ENCODE measurements at regions not wholly inside any gene's neighbourhood (a gene's known extent, or its start where the extent isn't known, plus 50 kb on each side); places are given as distances from the start of the nearest gene placed in this dataset.

DNA sequence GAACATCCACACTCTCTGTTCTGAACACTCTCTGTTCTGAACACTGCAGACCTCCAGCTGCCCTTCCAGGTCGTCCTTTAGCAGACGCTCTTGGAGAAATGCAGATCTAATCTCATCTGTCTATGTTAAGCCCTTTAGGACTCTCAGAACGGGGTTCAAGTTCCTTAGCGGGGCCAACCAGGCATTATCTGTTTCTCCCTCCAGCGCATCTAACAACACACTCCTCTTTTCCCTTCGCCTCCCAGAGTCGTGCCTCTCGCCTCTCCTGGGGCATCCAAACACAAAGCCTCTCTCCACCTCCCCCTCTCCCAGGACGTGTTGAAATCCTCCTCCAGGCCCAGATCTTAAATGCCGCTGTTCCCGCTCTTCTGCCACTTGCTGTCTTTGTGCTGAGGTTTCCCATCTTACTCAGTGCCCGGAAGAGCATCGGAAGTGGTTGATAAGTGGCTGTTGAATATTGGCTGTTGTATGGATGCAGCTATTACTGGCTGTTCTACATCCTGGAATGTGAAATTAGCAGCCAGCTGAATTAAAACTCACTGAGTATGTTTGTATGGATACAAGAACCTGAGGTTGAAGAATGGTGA, 108.4 kb upstream of the GGTLC1 start:
- H2AFZ ChIP-seq = no peak overlapping the region
- intact Hi-C loops (cut with micrococcal nuclease; ENCODE audit: unreplicated experiment) = loop anchor here (1.0 to 10.0 kb wide), 8 partner anchors 34 to 835 kb away; no protein-coding TSS in a partner anchor

DNA sequence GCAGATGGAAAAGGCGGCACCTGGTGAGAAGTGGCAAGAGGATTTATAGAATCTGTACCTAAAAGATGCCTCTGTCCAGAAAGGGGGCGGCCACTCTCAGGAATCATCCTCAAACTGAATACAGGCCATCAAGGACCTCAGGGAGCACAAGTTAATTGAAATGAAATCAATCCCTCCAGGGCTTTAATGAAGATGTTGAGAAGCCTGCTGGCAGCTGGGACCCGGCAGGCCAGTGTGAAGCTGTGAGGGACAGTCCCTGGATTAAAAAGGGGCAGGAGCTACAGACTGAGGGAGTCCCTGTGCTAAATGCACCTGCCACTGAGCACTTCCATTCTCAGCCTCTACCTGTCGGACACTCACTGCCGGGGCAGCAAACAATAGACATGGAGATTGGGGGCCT, 107.7 kb upstream of the GGTLC1 start:
- no peak for DNase-seq
- Histone ChIP-seq H3K9me2 (ENCODE audit: insufficient read depth) (no peaks in the 10 kb centered on the region), H3K36me3 (ENCODE audit: low read depth) (no peaks in the 10 kb centered on the region), H3K4me2 (peak overlapping the region; percentile 44; the same call in 1 of the 2 replicates), H3F3A (ENCODE audit: insufficient read depth, low read depth) (peaks cover 44% of the 10 kb centered on the region), H4K20me1 (ENCODE audit: insufficient read depth) (no peaks in the 10 kb centered on the region), H3K4me1 (replicated peaks; ENCODE audit: insufficient read depth) (peaks cover 64% of the 10 kb centered on the region), H2AFZ (no peak overlapping the region), H3K27ac (no peak overlapping the region), H3K4me3 (no peak overlapping the region), H3K79me2 (ENCODE audit: low read depth) (no peaks in the 10 kb centered on the region), H3K9me3 (ENCODE audit: insufficient read depth, low read depth) (no peaks in the 10 kb centered on the region), H3K27me3 (ENCODE audit: insufficient read depth, low read depth) (no peaks in the 10 kb centered on the region)
- CTCF ChIA-PET = no interaction called here
- intact Hi-C loops (cut with micrococcal nuclease; ENCODE audit: unreplicated experiment) = loop anchor here (2.0 to 10.0 kb wide), 7 partner anchors 61 to 836 kb away; no protein-coding TSS in a partner anchor
- POLR2A ChIA-PET (ENCODE audit: unreplicated experiment) = interaction anchor here (0.6 to 0.8 kb wide), 2 partner anchors 62 to 1311 kb away, joined by 3 to 12 read pairs; partner anchors contain the start of gene GINS1
- TF ChIP-seq EZH2 (IDR thresholded peaks at IDR 0.05; ENCODE audit: low read depth) = no peak
- BruUV-seq (replicated peaks) = TSS peak; percentile 99

More for the DNA sequence above, 108.4 kb upstream of the GGTLC1 start:
- Histone ChIP-seq H3K79me2 (ENCODE audit: low read depth) (no peaks in the 10 kb centered on the region), H4K20me1 (ENCODE audit: insufficient read depth) (no peaks in the 10 kb centered on the region), H3K4me2 (peak overlapping the region; percentile 44), H3K4me1 (replicated peaks; ENCODE audit: insufficient read depth) (peaks cover 71% of the 10 kb centered on the region), H3K9me2 (ENCODE audit: insufficient read depth) (no peaks in the 10 kb centered on the region), H3K27me3 (ENCODE audit: insufficient read depth, low read depth) (no peaks in the 10 kb centered on the region), H3K4me3 (no peak overlapping the region), H3F3A (ENCODE audit: insufficient read depth, low read depth) (peaks cover 51% of the 10 kb centered on the region), H3K36me3 (ENCODE audit: low read depth) (no peaks in the 10 kb centered on the region), H3K9me3 (ENCODE audit: insufficient read depth, low read depth) (no peaks in the 10 kb centered on the region), H3K27ac (peak overlapping the region; percentile 37)
- no peak for DNase-seq
- CTCF ChIA-PET = interaction anchor here (0.6 kb wide), 1 partner anchor 1136 kb away, joined by 4 read pairs; no protein-coding TSS in a partner anchor
- TF ChIP-seq, protein P1, sequence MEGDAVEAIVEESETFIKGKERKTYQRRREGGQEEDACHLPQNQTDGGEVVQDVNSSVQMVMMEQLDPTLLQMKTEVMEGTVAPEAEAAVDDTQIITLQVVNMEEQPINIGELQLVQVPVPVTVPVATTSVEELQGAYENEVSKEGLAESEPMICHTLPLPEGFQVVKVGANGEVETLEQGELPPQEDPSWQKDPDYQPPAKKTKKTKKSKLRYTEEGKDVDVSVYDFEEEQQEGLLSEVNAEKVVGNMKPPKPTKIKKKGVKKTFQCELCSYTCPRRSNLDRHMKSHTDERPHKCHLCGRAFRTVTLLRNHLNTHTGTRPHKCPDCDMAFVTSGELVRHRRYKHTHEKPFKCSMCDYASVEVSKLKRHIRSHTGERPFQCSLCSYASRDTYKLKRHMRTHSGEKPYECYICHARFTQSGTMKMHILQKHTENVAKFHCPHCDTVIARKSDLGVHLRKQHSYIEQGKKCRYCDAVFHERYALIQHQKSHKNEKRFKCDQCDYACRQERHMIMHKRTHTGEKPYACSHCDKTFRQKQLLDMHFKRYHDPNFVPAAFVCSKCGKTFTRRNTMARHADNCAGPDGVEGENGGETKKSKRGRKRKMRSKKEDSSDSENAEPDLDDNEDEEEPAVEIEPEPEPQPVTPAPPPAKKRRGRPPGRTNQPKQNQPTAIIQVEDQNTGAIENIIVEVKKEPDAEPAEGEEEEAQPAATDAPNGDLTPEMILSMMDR (conservative IDR thresholded peaks at IDR 0.05) = no peak
- no peak for TF ChIP-seq EZH2 (IDR thresholded peaks at IDR 0.05; ENCODE audit: low read depth)
- BruUV-seq (replicated peaks) = TSS peak; percentile 32
- POLR2A ChIA-PET (ENCODE audit: unreplicated experiment) = interaction anchor here (0.6 kb wide), 1 partner anchor 37 kb away, joined by 4 read pairs; no protein-coding TSS in a partner anchor

DNA sequence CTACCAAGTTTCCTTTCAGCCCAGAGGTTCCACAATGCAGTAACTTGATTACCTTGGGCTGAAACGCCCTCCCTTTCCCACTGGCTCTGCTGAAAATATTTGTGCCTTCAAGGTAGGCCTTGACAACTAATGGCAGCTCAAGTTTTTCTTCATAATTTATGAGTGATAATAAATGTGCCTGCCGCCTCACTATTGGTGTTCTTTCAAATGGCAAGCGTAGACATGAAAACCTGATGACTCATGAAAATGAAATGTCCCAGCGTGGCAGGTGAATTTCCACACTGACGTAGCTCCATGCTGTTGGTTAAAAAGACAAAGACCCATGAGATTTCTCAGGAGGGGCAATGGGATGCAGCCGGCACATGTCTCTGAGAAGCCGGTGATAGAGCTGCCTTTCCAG, 107.2 kb upstream of the GGTLC1 start:
- Histone ChIP-seq H3F3A (ENCODE audit: insufficient read depth, low read depth) (peaks cover 39% of the 10 kb centered on the region), H3K79me2 (ENCODE audit: low read depth) (no peaks in the 10 kb centered on the region), H3K27me3 (ENCODE audit: insufficient read depth, low read depth) (no peaks in the 10 kb centered on the region), H3K9me3 (ENCODE audit: insufficient read depth, low read depth) (no peaks in the 10 kb centered on the region), H3K4me3 (no peak overlapping the region), H3K27ac (no peak overlapping the region), H2AFZ (no peak overlapping the region), H3K4me1 (replicated peaks; ENCODE audit: insufficient read depth) (peaks cover 59% of the 10 kb centered on the region), H4K20me1 (ENCODE audit: insufficient read depth) (no peaks in the 10 kb centered on the region), H3K4me2 (no peak overlapping the region), H3K9me2 (ENCODE audit: insufficient read depth) (no peaks in the 10 kb centered on the region), H3K36me3 (ENCODE audit: low read depth) (no peaks in the 10 kb centered on the region)
- ChIA-PET CTCF (interaction anchor here (0.7 to 1.0 kb wide), 2 partner anchors 99 to 1903 kb away, joined by 3 to 5 read pairs; no protein-coding TSS in a partner anchor), POLR2A (ENCODE audit: unreplicated experiment) (interaction anchor here (0.5 to 0.8 kb wide), 9 partner anchors 11 to 1312 kb away, joined by 3 to 12 read pairs (median 5); partner anchors contain the start of gene GINS1)
- TF ChIP-seq EZH2 (IDR thresholded peaks at IDR 0.05; ENCODE audit: low read depth) = no peak
- TF ChIP-seq, protein P1 (conservative IDR thresholded peaks at IDR 0.05) = no peak
- intact Hi-C loops (cut with micrococcal nuclease; ENCODE audit: unreplicated experiment) = loop anchor here (2.0 to 10.0 kb wide), 7 partner anchors 61 to 837 kb away; no protein-coding TSS in a partner anchor
- BruUV-seq (replicated peaks) = no TSS peak
- peak; percentile 75 to 76 for DNase-seq
